PC-9 (cell line): ENCODE measurements at regions not wholly inside any gene's neighbourhood (a gene's known extent, or its start where the extent isn't known, plus 50 kb on each side); places are given as distances from the start of the nearest gene placed in this dataset.

ENCODE experiments used
- EZH2 ChIP-seq: fragments of 200-600 bp; sonication (generic); IDR thresholded peaks from 2 replicates; pipeline ENCODE4 v1.8.0; 2017; ENCODE audit warnings: antibody characterized with exemption, low read depth
- TF ChIP-seq, protein P1 (sequence below): fragments of 200-600 bp; sonication (generic); conservative IDR thresholded peaks from 2 replicates; pipeline ENCODE4 v1.6.1; 2017; ENCODE audit warnings: mixed run types, antibody characterized with exemption, mild to moderate bottlenecking, moderate library complexity

GRCh38 chr10:29210266-29210868 lies 78.5 kb upstream of the LYZL1 start:
- TF ChIP-seq, protein P1, sequence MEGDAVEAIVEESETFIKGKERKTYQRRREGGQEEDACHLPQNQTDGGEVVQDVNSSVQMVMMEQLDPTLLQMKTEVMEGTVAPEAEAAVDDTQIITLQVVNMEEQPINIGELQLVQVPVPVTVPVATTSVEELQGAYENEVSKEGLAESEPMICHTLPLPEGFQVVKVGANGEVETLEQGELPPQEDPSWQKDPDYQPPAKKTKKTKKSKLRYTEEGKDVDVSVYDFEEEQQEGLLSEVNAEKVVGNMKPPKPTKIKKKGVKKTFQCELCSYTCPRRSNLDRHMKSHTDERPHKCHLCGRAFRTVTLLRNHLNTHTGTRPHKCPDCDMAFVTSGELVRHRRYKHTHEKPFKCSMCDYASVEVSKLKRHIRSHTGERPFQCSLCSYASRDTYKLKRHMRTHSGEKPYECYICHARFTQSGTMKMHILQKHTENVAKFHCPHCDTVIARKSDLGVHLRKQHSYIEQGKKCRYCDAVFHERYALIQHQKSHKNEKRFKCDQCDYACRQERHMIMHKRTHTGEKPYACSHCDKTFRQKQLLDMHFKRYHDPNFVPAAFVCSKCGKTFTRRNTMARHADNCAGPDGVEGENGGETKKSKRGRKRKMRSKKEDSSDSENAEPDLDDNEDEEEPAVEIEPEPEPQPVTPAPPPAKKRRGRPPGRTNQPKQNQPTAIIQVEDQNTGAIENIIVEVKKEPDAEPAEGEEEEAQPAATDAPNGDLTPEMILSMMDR = no peak
- no peak for TF ChIP-seq EZH2
